Stimulated activated CD4-positive, alpha-beta T cell treated with anti-CD3 and anti-CD28 coated beads, Interleukin-4, amount 100 ng/mL, for 4 hours (primary cell): ENCODE measurements at regions not wholly inside any gene's neighbourhood (a gene's known extent, or its start where the extent isn't known, plus 50 kb on each side); places are given as distances from the start of the nearest gene placed in this dataset.
A peak's percentile ranks its signal among the peaks of the same experiment; 100 is the strongest.

Experiments
- DNase-seq, 2 experiments: peaks; one replicate each; pipeline ENCODE4 v3.0.0-alpha.2; 2020

DNA sequence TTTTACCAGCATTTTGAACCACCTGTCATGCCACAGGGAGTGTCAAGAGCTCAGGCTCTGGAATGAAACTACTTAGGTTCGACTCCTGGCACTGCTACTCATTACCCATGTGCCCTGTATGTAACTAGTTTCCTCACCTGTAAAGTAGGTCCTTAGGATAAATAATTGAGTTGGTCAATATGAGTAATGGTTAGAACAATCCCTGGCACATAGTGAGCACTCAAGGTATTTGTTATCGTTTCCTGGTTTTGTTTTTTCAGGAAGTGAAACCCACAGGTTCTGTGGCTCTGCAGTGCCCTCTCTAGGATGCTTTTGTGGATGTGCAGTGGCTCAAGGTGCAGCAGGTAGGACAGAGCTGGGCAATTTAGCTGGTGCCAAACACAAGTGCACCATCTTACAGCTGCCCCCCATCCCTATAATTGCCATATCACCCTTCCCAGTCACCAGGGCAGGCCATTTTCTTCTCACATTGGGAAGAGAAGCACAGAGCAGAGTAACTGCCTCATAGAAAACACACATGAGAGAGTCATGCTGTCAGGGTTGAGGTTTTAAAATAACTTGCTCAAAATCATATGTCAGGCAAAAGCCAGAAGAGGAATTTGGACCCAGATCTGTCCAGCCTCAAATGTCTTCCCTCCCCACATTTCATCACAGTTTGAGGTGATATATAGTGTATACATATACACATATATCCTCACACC is 297.5 kb downstream of the RPAP3 start:
- DNase-seq = no peak

DNA sequence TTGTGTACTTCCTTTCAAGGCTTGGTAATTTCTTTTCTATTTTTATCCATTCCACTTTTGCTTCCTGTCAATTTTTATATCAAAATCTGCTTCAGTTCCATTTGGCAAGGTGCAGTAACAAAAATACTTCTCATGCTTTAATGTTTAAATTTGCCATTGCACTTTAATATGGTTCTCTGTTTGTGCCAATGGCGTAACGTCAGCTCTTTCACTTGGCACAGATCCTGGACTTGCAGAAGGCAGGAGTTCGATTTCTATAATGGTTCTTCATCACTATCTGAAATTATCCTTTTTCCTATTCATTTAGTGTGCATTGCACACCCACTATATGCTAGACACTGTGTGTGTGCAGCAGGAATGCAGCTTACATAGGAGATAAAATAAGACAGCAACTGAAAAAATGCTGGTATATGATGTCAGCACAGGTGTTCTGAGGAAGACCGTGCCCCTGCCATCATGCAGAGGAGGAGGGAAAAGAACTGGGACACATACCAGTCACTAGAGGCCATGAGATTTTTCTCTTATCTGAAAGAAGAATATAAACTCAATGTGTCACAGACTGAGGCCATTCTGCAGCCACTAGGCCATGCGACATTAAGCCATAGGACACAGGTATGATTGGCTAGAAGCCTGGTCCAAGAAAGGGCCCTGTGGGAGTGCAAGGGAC is 298.2 kb downstream of the RPAP3 start:
- DNase-seq = no peak

DNA sequence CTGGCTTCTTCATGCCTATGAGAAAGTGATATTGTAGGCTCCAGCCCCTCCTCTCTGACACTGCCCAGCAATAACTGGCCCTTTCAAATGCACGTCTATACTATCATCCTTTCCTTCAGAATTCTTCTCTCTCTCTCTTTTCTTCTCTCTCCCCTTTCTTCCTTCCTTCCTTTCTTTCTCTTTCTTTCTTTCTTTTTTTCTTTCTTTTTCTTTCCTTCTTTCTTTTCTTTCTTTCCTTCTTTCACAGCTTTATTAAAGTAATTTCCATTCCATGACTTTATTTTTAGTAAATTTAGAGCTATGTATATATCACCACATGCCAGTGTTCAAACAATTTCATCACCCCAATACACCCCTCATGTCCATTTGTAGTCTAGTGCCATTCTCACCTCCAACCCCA is 302.1 kb downstream of the RPAP3 start:
- no peak for DNase-seq

DNA sequence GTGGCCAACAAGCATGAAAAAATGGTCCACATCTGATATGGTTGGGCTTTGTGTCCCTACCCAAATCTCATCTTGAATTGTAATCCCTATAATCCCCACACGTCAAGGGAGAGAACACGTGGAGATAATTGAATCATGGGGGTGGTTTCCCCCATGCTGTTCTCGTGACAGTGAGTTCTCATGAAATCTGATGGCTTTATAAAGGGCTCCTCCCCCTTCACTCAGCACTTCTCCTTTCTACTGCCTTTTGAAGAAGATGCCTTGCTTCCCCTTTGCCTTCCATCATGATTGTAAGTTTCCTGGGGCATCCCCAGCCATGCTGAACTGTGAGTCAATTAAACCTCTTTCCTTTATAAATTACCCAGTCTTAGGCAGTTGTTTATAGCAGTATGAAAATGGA is 304.6 kb downstream of the RPAP3 start:
- DNase-seq = peak in 1 of 2 experiments; percentile 54

DNA sequence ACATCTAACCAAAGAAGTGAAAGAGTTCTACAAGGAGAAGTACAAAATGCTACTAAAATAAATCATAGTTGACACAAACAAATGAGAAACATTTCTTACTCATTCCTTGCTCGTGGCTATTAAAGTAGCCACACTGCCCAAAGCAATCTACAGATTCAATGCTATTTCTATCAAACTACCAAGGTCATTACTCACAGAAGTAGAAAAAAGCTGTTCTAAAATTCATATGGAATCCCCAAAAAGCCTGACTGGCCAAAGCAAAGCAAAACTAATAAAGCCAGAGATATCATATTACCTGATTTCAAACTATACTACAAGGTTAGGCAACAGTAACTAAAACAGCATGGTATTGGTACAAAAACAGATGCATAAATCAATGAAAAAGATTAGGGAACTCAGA is 305.6 kb downstream of the RPAP3 start:
- no peak for DNase-seq

DNA sequence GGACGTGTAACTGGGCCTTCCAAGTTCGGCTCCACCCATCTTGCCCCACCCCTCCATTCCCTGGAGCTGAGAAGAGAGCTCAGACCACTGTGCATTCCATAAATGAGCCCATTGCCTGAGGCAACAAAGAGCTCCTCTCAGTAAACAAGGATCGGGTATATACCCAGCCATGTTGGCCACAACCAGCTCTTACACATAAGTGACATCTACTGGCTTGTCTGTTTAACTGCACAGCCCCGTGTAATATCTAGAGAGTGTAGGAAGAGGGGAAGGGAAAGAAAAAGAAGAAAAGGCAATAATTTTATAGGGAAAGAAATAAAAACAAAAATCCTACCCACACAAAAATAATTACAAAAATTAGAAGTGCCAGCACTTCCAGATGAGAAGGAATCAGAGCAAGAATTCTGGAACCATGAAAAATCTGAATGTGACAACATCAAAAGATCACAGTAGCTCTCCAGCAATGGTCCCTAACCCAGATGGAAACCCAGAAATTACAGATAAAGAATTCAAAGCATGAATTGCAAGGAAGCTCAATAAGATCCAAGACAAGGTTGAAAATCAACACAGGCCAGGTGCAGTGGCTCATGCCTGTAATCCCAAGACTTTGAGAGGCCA is 308.1 kb downstream of the RPAP3 start:
- peak in 1 of 2 experiments; percentile 56 for DNase-seq

DNA sequence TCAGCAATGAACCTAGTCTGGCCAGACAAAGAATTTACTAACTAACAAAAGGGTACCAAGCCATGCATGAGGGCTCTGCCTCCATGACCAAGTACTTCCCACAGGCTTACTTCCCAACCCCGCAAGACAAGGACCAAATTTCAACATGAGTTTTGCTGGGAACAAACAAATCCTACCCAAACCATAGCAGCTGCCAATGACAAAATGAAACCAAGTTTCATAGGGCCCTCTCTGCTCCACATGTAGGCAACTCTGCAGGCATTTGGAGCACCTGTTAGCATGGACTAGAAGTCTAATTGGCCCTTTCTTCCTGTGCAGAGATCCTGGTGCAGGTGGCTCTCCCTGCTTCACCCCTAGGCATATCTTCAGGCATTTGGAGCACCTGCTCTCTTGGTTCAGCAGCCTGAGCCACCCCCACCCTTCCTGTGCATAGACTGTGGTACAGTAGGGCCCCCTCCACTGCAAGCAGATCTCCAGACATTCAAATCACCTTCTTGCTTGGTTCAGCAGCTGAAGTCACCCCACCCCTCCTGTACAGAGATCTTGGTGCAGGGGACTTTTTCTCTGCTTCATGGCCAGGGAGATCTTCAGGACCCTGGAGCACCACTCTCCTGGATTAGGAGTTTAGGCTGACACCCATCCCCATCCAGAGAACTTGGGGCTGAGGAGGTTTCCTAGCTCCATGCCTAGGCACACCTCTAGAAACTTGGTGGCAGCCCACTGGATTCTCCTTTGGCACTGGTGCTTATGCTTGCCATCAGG is 308.7 kb downstream of the RPAP3 start:
- DNase-seq = no peak

DNA sequence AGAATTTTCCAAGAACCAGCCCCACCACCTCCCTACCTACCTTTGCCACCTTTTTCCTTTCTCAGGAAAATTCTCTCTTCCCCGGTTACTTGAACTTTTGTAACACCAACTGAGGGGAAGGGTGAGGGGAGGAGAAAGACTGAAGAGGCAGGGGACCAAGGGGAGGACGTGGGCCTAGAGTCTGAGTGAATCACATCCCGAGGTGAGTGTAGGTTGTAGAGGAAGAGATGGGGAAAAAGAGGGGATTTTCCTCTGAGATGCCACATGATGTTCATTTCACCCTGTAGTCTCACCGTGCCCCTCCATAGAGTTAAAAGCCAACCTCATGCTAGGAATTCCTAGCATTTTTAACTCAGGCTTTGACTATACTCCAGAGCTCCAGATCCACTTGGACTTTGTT is 311.8 kb downstream of the RPAP3 start:
- DNase-seq = peak in 1 of 2 experiments; percentile 56

DNA sequence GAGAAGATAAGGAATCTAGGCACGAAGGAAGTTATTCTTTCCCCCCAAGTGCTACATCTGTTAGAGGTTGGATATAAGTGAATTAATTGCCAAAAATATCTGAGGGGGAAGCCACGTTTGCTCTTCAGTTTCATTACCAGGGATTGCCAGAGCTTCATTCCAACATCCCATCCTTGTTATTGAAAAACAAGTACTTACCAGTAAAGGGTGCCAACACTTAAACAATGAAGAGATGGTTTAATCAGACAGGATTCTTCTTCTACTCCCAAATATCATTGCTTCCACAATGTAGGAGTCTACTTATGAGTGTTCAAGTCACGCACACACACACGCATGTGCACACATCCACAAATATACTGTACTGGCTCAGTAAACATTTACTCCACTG is 312.4 kb downstream of the RPAP3 start:
- no peak for DNase-seq

DNA sequence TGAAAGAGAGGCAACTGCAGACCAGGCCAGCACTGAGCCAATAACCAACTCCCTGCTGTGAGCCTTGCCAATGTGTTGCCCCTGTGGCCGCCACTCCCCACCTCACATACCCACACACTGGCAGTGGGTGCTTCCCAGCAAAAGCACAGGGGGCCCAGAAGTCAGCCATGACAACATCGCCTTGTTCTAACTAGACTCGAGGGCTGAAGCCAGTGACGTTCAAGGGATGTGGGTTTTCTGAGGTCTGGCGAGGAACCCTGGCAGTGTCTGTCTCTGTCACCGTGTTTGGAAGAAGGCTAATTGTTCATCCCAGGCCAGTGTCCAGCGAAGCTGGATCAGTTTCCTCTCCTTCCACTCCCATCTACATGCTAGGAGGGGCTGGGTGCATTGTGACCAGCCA is 311.8 kb upstream of the AMIGO2 start:
- peak; percentile 33 to 65 for DNase-seq

DNA sequence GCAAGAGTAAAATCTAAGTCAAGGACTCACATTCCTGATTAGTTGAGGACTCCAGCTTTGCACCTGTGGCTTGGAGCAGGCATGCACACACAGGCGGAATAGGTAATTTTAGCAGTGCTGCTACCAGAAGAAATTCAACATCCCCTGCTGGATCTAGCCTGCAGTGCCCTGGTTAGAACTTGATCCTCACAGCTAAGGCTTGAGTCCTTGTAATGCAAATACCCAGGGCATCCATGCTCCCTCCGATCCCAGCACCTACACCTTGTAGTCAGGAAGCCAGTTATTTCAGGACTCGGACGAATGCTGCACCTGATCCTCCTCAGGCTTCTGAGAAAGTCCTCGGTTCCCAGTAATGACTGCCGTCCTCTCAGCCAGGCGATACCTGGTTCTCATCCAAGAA is 309.0 kb upstream of the AMIGO2 start:
- DNase-seq = no peak

DNA sequence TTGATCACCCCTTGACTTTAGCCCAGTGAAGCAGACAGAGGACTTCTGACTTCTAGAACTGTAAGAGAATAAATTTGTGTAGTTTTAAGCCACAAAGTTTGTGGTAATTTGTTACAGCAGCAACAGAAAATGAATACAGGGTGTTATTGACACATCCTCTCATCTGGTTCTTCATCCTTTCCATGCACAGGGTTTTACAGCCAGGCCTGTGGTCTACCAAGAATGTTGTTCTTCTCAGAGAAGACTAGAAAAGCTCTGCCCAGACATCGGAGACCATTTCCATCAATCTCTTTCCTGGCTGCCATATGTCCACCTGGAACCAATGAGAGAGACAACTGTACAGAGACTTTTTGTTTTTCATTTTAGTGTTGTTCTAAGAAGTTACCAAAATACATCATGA is 308.2 kb upstream of the AMIGO2 start:
- no peak for DNase-seq

DNA sequence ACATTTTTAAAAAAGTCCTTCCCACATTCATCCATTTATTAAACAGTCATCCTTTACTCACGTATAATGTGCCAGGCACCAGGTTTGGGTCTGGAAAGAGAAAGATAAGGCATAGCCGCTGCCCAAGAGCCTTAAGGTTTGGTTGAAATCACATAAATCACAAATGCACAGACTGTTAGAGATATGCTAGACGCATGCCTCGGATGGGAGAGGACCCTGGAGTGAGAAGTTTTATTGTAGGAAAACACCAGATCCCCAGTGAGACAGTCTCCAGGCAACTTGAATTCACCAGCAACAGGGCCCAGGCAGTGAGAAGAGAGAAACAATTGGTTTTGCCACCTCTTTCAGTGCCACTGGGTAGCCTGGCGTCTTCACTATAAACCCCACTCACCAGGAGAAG is 305.9 kb upstream of the AMIGO2 start:
- no peak for DNase-seq

DNA sequence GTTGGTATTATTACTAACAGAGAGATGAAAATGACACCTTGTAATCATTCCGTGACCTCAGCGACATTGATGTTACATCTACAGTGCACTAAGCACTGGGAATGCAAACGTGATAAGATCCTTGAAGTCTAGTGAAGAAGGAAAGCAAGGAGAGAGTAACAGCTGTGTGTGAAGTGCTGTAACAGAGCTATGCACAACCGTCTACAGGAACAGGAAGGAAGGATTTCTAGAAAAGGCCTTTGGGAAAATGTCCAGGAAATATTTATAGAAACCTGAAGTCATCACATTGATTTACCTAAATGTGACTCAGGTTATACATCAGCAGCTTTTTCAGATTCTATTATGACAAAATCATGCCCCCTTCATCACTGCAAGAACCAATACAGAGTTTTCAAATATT is 304.2 kb upstream of the AMIGO2 start:
- no peak for DNase-seq

DNA sequence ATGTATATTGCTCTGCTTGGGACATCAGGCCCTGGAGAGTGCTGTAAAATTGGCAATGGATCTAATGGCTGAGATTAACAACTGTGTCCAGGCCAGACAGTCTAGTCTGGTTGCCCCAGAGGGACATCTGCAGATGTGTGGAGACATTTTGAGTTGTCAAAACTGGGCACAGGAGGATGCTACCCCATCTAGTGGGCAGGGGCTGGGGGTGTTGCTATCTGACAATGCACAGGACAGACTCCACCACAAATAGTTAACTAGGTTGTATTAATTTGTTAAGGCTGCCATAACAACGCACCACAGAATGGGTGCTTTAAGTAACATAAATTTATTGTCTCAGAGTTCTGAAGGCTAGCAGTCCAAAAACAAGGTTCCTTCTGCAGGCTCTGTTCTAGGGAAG is 302.5 kb upstream of the AMIGO2 start:
- no peak for DNase-seq

DNA sequence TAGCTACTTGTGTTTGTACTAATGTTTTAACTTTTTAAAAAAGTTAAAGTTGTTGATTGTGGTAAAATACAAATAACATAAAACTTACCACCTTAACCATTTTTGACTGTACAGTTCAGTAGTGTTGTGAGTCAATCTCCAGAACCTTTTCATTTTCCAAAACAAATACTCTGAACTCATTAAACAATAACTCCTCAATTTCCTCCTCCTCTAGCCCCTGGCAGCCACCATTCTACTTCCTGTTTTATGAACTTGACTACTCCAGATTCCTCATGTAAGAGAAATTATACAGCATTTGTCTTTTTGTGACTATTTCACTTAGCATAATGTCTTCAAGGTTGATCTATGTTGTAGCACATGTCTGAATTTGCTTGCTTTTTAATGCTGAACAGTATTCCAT is 299.1 kb upstream of the AMIGO2 start:
- DNase-seq = no peak

DNA sequence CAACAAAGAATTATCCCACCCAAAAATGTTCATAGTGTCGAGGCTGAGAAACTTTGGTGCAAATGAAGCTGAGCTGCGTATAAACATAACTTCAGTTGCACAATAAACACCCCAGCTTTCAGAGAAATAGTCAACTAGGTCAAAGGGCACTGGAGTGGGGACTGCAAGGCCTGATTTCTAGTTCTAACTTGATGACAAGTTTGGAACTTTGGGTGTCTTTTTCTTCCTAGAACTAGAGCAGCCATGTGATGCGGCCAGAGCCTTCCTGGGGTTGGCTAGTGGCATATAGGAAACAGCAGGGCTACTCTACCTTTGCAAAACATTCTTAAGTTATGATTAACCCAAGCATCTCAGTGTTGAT is 298.4 kb upstream of the AMIGO2 start:
- DNase-seq = no peak

DNA sequence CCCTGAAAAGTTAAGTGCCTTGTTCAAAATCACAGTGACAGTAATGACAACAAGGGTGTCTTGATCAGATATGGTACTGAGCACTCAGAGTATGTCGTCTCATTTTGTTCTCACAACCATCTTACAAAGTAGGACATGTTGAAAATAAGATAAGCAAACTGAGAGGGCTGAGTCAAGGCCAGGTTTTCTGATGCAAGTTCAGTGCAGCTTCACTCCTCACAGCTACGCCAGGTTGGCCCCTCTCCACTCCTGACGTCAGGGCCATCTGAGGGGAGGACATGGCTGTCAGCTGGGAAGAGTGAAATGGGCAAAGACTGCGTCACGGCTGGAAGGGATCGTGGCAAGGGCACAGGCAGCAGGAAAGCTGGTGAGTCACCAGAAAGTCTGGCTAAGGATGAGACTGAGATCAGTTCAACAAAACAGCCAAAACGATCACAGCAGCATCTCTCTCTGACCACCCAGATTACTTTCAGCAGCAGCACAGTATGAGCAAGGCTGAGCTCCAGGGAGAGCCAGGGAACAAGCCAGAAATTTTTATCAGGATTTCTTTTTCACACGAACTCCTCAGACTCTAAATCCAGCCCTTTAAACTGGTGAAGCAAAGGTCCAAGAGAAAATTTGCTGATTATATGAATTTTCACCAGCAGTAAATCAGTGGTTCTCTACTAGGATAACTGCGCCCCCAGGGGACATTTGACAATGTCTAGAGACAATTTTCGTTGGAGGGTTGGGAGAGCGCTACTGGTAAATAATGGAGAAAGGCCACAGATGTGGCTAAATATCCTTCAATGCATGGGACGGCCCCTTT is 297.9 kb upstream of the AMIGO2 start:
- no peak for DNase-seq

DNA sequence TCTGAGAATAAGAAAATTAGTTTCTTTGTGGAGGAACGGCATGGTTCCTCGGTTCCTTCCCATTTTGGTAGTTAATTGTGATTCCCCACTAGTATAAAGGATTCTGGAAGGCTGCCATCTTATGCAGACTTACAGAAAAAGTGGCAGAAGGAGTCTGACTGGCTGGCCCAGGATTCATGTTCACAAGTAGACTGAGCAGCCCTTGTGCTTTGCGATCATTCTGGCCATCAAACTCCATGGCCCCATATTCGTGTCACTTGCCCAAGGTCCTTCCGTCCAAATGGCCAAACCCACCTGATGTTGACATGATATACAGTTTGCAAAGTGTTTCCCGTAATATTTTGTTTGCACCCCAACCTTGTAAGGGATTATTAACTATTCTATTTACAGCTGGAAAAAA is 297.2 kb upstream of the AMIGO2 start:
- DNase-seq = no peak

DNA sequence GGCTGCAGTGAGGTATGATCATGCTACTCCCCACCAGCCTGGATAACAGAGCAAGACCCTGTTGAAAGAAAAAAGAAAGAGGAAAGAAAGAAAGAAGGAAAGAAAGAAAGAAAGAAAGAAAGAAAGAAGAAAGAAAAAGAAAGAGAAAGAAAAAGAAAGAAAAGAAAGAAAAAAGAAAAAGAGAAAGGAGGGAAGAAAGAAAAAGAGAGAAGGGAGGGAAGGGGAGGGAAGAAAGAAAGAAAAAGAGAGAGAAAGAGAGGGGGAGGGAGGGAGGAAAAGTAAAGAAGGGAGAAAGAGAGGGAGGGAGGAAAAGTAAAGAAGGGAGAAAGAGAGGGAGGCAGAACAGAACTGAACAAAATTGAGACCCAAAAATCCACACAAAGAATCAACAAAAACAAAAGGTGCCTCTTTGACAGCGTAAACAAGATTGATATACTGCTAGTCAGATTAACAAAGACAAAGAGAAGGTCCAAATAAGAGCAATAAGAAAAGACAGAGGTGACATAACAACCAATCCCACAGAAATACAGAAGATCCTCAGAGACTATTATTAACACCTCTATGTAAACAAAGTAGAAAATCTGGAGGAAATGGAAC is 293.9 kb upstream of the AMIGO2 start:
- DNase-seq = no peak

DNA sequence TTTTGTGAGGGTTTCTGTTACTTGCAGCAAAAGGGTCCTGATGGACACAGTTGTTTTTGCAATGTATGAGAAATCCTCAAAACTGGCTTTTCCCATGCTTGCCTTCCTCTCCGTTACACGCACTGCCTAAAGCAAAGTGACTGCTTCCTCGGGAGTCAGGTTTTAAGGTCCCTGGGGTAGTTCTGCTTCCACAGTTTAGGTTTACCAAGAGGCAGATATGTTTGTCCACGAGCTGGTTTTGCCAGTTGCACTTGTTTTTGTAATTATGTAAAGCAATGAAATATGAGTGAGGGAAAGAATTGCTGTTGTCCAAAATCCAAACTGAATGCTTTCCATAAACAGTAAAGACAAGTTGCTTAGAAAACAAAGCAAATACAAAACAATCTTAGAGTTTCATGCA is 290.7 kb upstream of the AMIGO2 start:
- DNase-seq = no peak

DNA sequence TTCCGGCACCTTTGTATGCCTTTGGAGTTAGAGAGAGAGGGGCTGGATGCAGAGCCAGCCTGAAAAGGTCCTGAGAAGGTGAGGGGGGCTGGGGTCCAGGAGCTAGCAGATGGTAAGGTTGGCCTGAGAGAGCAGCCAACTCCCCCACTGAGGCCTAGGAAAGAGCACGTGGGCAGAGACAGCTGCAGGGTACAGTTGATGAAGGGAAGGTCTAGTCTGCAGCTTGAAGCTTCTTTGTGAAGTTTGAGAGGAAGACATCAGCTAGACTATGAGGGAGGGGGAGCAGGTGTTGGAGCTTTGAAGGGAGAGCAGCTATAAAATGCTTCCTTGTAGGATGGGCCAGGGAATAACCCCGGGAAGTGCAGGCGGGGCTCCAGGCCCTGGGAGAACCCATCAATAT is 289.3 kb upstream of the AMIGO2 start:
- DNase-seq = no peak
